Sigmoid colon (tissue), 6 donors: ENCODE measurements at regions not wholly inside any gene's neighbourhood (a gene's known extent, or its start where the extent isn't known, plus 50 kb on each side); places are given as distances from the start of the nearest gene placed in this dataset.

ENCODE experiments used
- DNase-seq: peaks from one replicate; pipeline ENCODE4 v3.0.0-alpha.2; 2019
- H3K27ac ChIP-seq, 4 donors: fragments of 200-600 bp; sonication (generic); one replicate each; pipeline ENCODE4 v1.5.1; 2016 to 2019; ENCODE audit warnings: mild to moderate bottlenecking in 1 of 4
- H3K27me3 ChIP-seq, 3 donors: fragments of 200-600 bp; sonication (generic); one replicate each; pipeline ENCODE4 v1.5.1; 2019; ENCODE audit warnings: mild to moderate bottlenecking in 1 of 3
- H3K36me3 ChIP-seq, 4 donors: fragments of 200-600 bp; sonication (generic); one replicate each; pipeline ENCODE4 v1.5.1; 2016 to 2019
- H3K4me1 ChIP-seq, 4 donors: fragments of 200-600 bp; sonication (generic); one replicate each; pipeline ENCODE4 v1.5.1; 2017 to 2019
- H3K4me3 ChIP-seq, 4 donors: fragments of 200-600 bp; sonication (generic); one replicate each; pipeline ENCODE4 v1.5.1; 2017 to 2019; ENCODE audit warnings: mild to moderate bottlenecking in 2 of 4, moderate library complexity in 1 of 4
- H3K9me3 ChIP-seq, 4 donors: fragments of 200-600 bp in 3 of 4; sonication (generic) in 3 of 4; one replicate each; pipeline versions ENCODE4 v1.5.1 to v1.6.1; 2013 to 2019
- CTCF ChIP-seq, 4 experiments: fragments of 450-650 bp in 3 of 4; fragments of 200-600 bp in 1 of 4; IDR thresholded peaks; one replicate each; pipeline ENCODE4 v1.5.1; 2016 to 2019; ENCODE audit warnings: antibody characterized with exemption in 4 of 4, mild to moderate bottlenecking in 3 of 4, moderate library complexity in 2 of 4
- EP300 ChIP-seq, 4 donors: sonication (generic); formaldehyde crosslinking; IDR thresholded peaks; one replicate each; pipeline ENCODE4 v1.6.1; 2017; ENCODE audit warnings: antibody characterized with exemption in 4 of 4
- POLR2A ChIP-seq, 2 donors: fragments of 450-650 bp; IDR thresholded peaks; one replicate each; pipeline ENCODE4 v1.6.1; 2016; ENCODE audit warnings: antibody characterized with exemption in 2 of 2, mild to moderate bottlenecking in 2 of 2, moderate library complexity in 2 of 2
- POLR2AphosphoS5 ChIP-seq, 4 donors: sonication (generic); formaldehyde crosslinking; IDR thresholded peaks; one replicate each; pipeline ENCODE4 v1.6.1; 2017; ENCODE audit warnings: antibody characterized with exemption in 4 of 4
- WGBS, 2 donors: extraction: QIAGEN DNeasy Blood & Tissue Kit; methylation state at CpG; one replicate each; pipeline ENCODE4 v1.1.7; 2013; 5-methylcytosine and 5-hydroxymethylcytosine counted together
- intact Hi-C: fragments of 100-400 bp; cut with DNase I; formaldehyde crosslinking; loops from one replicate; pipeline ENCODE4 v1.15.1; 2023
- donor health status: healthy with polysubstance abuse.
- donor health status: healthy.

GRCh38 chr2:124988111-124988510 lies 963.0 kb downstream of the CNTNAP5 start:
- WGBS, 2 donors: 93 to 94% methylated on average over 2 of the region's 2 CpGs

GRCh38 chr2:124988794-124989193 lies 963.7 kb downstream of the CNTNAP5 start:
- Histone ChIP-seq H3K4me1 (no peaks in the 10 kb centered on the region), H3K4me3 (no peak overlapping the region), H3K36me3 (no peaks in the 10 kb centered on the region), H3K9me3 (no peaks in the 10 kb centered on the region), H3K27ac (no peak overlapping the region), H3K27me3 (no peaks in the 10 kb centered on the region)
- TF ChIP-seq POLR2AphosphoS5 (IDR thresholded peaks at IDR 0.05): no peak
- no peak for TF ChIP-seq EP300 (IDR thresholded peaks at IDR 0.05)
- no peak for TF ChIP-seq CTCF (IDR thresholded peaks at IDR 0.05)
- TF ChIP-seq POLR2A (IDR thresholded peaks at IDR 0.05): no peak
- intact Hi-C loops: no loop called here
- 92 to 95% methylated on average over 3 of the region's 3 CpGs for WGBS, 2 donors
- DNase-seq: no peak

More at GRCh38 chr2:124988111-124988510, 963.0 kb downstream of the CNTNAP5 start:
- intact Hi-C loops: no loop called here
- Histone ChIP-seq H3K27ac (no peak overlapping the region), H3K4me1 (no peaks in the 10 kb centered on the region), H3K27me3 (no peaks in the 10 kb centered on the region), H3K4me3 (no peak overlapping the region), H3K36me3 (no peaks in the 10 kb centered on the region), H3K9me3 (no peaks in the 10 kb centered on the region)
- no peak for DNase-seq
- TF ChIP-seq POLR2AphosphoS5 (IDR thresholded peaks at IDR 0.05): no peak
- TF ChIP-seq CTCF (IDR thresholded peaks at IDR 0.05): no peak
- no peak for TF ChIP-seq POLR2A (IDR thresholded peaks at IDR 0.05)
- TF ChIP-seq EP300 (IDR thresholded peaks at IDR 0.05): no peak

GRCh38 chr2:124993809-124994208 lies 968.7 kb downstream of the CNTNAP5 start:
- Histone ChIP-seq H3K27ac (no peak overlapping the region), H3K4me1 (no peaks in the 10 kb centered on the region), H3K9me3 (no peaks in the 10 kb centered on the region), H3K27me3 (no peaks in the 10 kb centered on the region), H3K36me3 (no peaks in the 10 kb centered on the region), H3K4me3 (no peak overlapping the region)
- 79 to 81% methylated on average over 4 of the region's 4 CpGs for WGBS, 2 donors
- no peak for DNase-seq
- no peak for TF ChIP-seq POLR2A (IDR thresholded peaks at IDR 0.05)
- TF ChIP-seq POLR2AphosphoS5 (IDR thresholded peaks at IDR 0.05): no peak
- no peak for TF ChIP-seq CTCF (IDR thresholded peaks at IDR 0.05)
- no peak for TF ChIP-seq EP300 (IDR thresholded peaks at IDR 0.05)
- intact Hi-C loops: no loop called here

DNA sequence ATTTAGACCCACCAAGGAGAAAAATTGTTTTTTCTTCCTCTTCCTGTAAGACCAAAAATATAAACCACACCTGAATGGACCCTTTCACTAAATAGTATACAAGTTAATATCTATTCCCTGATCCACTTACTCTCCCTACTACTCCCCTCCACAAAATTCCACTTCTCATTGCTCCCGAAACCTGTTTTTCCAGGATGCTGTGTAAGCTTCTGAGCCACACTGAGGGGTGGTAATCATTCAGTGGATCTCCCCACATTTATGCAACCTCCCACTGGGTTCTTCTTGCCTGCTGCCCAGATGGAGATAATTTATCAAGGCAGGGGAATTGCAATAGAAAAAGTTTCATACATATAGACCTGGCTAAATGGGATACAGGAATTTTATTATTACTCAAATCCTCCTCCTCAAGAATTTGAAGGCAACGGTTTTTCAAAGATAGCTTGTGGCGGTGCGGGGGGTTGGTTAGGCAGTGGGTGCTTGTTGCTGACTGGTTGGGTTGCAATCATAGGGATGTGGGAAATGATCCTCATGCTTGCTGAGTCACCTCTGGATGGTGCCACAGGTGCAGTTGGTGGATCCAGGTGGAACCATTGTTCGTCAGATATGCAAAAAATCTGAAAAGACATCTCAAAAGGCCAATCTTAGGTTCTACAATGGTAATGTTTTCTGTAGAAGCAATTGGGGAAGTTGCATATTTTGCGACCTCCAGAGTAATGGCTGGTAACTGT lies 970.3 kb downstream of the CNTNAP5 start:
- WGBS, 2 donors: 88 to 91% methylated on average over 6 of the region's 6 CpGs
- Histone ChIP-seq H3K9me3 (no peaks in the 10 kb centered on the region), H3K4me3 (no peak overlapping the region), H3K36me3 (no peaks in the 10 kb centered on the region), H3K27me3 (no peaks in the 10 kb centered on the region), H3K27ac (no peak overlapping the region), H3K4me1 (no peaks in the 10 kb centered on the region)
- intact Hi-C loops: no loop called here
- TF ChIP-seq EP300 (IDR thresholded peaks at IDR 0.05): no peak
- no peak for TF ChIP-seq CTCF (IDR thresholded peaks at IDR 0.05)
- TF ChIP-seq POLR2AphosphoS5 (IDR thresholded peaks at IDR 0.05): no peak
- TF ChIP-seq POLR2A (IDR thresholded peaks at IDR 0.05): no peak
- DNase-seq: no peak

DNA sequence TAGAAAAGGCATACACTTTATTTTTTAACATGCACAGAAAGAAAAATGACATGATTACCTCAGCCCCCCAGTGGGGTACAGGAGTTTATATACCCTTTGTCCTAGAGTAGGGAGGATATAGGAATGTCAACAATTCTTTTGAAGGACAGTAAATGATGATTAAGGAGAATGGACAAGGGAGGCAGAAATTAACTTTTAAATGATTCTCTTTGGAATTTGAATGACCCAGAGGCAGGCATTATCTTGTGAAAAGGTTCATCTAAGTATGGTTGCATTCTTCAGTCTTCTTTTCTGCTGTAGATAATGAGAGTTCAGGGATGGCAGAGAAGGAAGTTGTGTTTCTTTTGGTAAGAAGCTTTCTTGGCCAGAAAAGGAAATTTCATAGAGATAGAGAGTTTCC lies 971.3 kb downstream of the CNTNAP5 start:
- intact Hi-C loops: no loop called here
- no peak overlapping the region for H3K4me3 ChIP-seq
- DNase-seq: no peak
- TF ChIP-seq POLR2A (IDR thresholded peaks at IDR 0.05) (no peak), POLR2AphosphoS5 (IDR thresholded peaks at IDR 0.05) (no peak)
- H3K9me3 ChIP-seq: no peaks in the 10 kb centered on the region
- H3K27ac ChIP-seq: no peak overlapping the region
- H3K27me3 ChIP-seq: no peaks in the 10 kb centered on the region
- H3K4me1 ChIP-seq: no peaks in the 10 kb centered on the region
- no peaks in the 10 kb centered on the region for H3K36me3 ChIP-seq
